Keratinocyte (primary cell): ENCODE measurements at regions not wholly inside any gene's neighbourhood (a gene's known extent, or its start where the extent isn't known, plus 50 kb on each side); places are given as distances from the start of the nearest gene placed in this dataset.

Experiments
- EZH2 ChIP-seq: IDR thresholded peaks from one replicate; pipeline ENCODE4 v1.6.1; 2012; ENCODE audit warnings: inconsistent platforms, mild to moderate bottlenecking, low read length, moderate library complexity
- TF ChIP-seq, protein P1 (sequence below), 3 experiments: IDR thresholded peaks in 1 of 3; conservative IDR thresholded peaks in 1 of 3; optimal IDR thresholded peaks in 1 of 3; 2 replicates in 2 of 3; 3 replicates in 1 of 3; pipeline versions ENCODE3 to v1.5.1; 2011; ENCODE audit warnings: low read length in 3 of 3, mild to moderate bottlenecking in 3 of 3, moderate library complexity in 2 of 3, control low read depth in 1 of 3, inconsistent platforms in 1 of 3; ENCODE audit not compliant: insufficient read depth in 2 of 3; ENCODE audit errors: extremely low read depth in 1 of 3

DNA sequence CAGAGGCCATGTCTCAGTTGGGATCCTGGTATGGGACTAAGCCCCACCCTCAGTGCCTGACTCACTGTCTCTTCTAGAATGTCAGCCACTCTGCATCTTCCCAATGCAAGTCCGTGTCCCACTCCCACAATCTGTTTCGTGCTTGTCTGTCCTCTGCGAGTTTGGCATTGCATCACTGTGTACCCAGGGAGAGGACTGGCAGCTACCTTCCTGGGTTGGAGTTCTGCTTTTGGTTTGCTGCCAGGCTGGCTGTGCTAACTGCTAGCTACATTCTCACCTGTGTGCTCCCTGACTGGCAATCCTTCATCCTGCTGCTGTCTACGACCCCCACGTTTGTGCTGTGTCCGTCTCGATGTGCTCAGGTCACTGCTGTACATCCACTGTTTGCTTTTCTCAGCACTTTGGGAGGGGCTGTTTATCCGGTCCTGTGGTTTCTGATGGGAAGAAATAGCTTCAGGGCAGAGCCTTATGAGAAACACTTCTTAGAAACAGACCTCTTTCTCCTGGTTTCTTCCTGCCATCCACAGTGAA lies 56.0 kb upstream of the GLI3 start:
- TF ChIP-seq, protein P1, sequence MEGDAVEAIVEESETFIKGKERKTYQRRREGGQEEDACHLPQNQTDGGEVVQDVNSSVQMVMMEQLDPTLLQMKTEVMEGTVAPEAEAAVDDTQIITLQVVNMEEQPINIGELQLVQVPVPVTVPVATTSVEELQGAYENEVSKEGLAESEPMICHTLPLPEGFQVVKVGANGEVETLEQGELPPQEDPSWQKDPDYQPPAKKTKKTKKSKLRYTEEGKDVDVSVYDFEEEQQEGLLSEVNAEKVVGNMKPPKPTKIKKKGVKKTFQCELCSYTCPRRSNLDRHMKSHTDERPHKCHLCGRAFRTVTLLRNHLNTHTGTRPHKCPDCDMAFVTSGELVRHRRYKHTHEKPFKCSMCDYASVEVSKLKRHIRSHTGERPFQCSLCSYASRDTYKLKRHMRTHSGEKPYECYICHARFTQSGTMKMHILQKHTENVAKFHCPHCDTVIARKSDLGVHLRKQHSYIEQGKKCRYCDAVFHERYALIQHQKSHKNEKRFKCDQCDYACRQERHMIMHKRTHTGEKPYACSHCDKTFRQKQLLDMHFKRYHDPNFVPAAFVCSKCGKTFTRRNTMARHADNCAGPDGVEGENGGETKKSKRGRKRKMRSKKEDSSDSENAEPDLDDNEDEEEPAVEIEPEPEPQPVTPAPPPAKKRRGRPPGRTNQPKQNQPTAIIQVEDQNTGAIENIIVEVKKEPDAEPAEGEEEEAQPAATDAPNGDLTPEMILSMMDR (optimal IDR thresholded peaks at IDR 0.05 in 1 of 3, IDR thresholded peaks at IDR 0.05 in 1 of 3, conservative IDR thresholded peaks at IDR 0.05 in 1 of 3; ENCODE audit: extremely low read depth in 1 of 3, insufficient read depth in 2 of 3, low read length in 3 of 3) = no peak
- no peak for TF ChIP-seq EZH2
